ENCODE measurements at regions not wholly inside any gene's neighbourhood (a gene's known extent, or its start where the extent isn't known, plus 50 kb on each side); places are given as distances from the start of the nearest gene placed in this dataset.

- H3K4me3 ChIP-seq (ENCODE audit: control insufficient read depth, low read depth, low read length): no peak overlapping the region
- no peak for DNase-seq (ENCODE audit: low read depth)
- no peak for TF ChIP-seq CTCF (IDR thresholded peaks at IDR 0.05; ENCODE audit: control insufficient read depth, insufficient read depth, low read depth, low read length, missing control alignments)
These were observed 658.9 kb upstream of the FSHR start for GRCh38 chr2:49813208-49813607.

- H3K4me3 ChIP-seq (ENCODE audit: control insufficient read depth, low read depth, low read length): no peak overlapping the region
- TF ChIP-seq CTCF (IDR thresholded peaks at IDR 0.05; ENCODE audit: control insufficient read depth, insufficient read depth, low read depth, low read length, missing control alignments): no peak
- DNase-seq (ENCODE audit: low read depth): no peak
These were observed 658.4 kb upstream of the FSHR start for GRCh38 chr2:49812730-49813129.

- H3K4me3 ChIP-seq (ENCODE audit: control insufficient read depth, low read depth, low read length): no peak overlapping the region
- TF ChIP-seq CTCF (IDR thresholded peaks at IDR 0.05; ENCODE audit: control insufficient read depth, insufficient read depth, low read depth, low read length, missing control alignments): no peak
- DNase-seq (ENCODE audit: low read depth): no peak
These were observed 657.2 kb upstream of the FSHR start for GRCh38 chr2:49811502-49811901.

GRCh38 chr2:49807689-49808088 lies 653.4 kb upstream of the FSHR start:
- H3K4me3 ChIP-seq (ENCODE audit: control insufficient read depth, low read depth, low read length): no peak overlapping the region
- DNase-seq (ENCODE audit: low read depth): no peak

GRCh38 chr2:49804111-49804510 lies 649.8 kb upstream of the FSHR start:
- no peak overlapping the region for H3K4me3 ChIP-seq (ENCODE audit: control insufficient read depth, low read depth, low read length)
- no peak for DNase-seq (ENCODE audit: low read depth)
- TF ChIP-seq CTCF (IDR thresholded peaks at IDR 0.05; ENCODE audit: control insufficient read depth, insufficient read depth, low read depth, low read length, missing control alignments): no peak

More at GRCh38 chr2:49807689-49808088, 653.4 kb upstream of the FSHR start:
- no peak for TF ChIP-seq CTCF (IDR thresholded peaks at IDR 0.05; ENCODE audit: control insufficient read depth, insufficient read depth, low read depth, low read length, missing control alignments)

GRCh38 chr2:49801898-49802450 lies 647.7 kb upstream of the FSHR start:
- H3K4me3 ChIP-seq (ENCODE audit: control insufficient read depth, low read depth, low read length): no peak overlapping the region
- TF ChIP-seq CTCF (IDR thresholded peaks at IDR 0.05; ENCODE audit: control insufficient read depth, insufficient read depth, low read depth, low read length, missing control alignments): no peak
- no peak for DNase-seq (ENCODE audit: low read depth)

- no peak for DNase-seq (ENCODE audit: low read depth)
- no peak overlapping the region for H3K4me3 ChIP-seq (ENCODE audit: control insufficient read depth, low read depth, low read length)
- TF ChIP-seq CTCF (IDR thresholded peaks at IDR 0.05; ENCODE audit: control insufficient read depth, insufficient read depth, low read depth, low read length, missing control alignments): no peak
These were observed 644.3 kb upstream of the FSHR start for GRCh38 chr2:49798570-49798969.
